IPS DF 6.9 (cell line): ENCODE measurements at regions not wholly inside any gene's neighbourhood (a gene's known extent, or its start where the extent isn't known, plus 50 kb on each side); places are given as distances from the start of the nearest gene placed in this dataset.
"Not testable (repeated sequence)": the region's sequence is repeated elsewhere in the genome, so short reads cannot be mapped to it uniquely, and the experiment has no call there.

Experiments used
- DNase-seq: peaks from one replicate; pipeline ENCODE4 v3.0.0-alpha.2; 2013; ENCODE audit warnings: low read depth, low spot score
- H3K27ac ChIP-seq: one replicate; pipeline ENCODE4 v1.5.1; 2013; ENCODE audit warnings: low read length, control low read depth
- H3K27me3 ChIP-seq: 2 replicates; pipeline ENCODE4 v1.6.1; 2013; ENCODE audit warnings: mild to moderate bottlenecking, low read length; ENCODE audit not compliant: control insufficient read depth, insufficient read depth
- H3K36me3 ChIP-seq: 2 replicates; pipeline ENCODE4 v1.6.1; 2013; ENCODE audit warnings: low read length; ENCODE audit not compliant: control insufficient read depth, insufficient read depth
- H3K4me1 ChIP-seq: 2 replicates; pipeline ENCODE4 v1.6.1; 2013; ENCODE audit warnings: low read length; ENCODE audit not compliant: control insufficient read depth, insufficient read depth
- H3K4me3 ChIP-seq: 2 replicates; pipeline ENCODE4 v1.5.1; 2013; ENCODE audit warnings: mild to moderate bottlenecking, low read length
- H3K9me3 ChIP-seq: 2 replicates; pipeline ENCODE4 v1.6.1; 2013; ENCODE audit warnings: low read length, inconsistent platforms; ENCODE audit not compliant: control insufficient read depth, insufficient read depth
- WGBS: extraction: QIAGEN DNeasy Blood & Tissue Kit; methylation state at CpG from one replicate; pipeline ENCODE4 v1.1.7; 2013; ENCODE audit warnings: mixed read lengths, missing lambda C conversion rate; ENCODE audit not compliant: insufficient read length, insufficient coverage; 5-methylcytosine and 5-hydroxymethylcytosine counted together

DNA sequence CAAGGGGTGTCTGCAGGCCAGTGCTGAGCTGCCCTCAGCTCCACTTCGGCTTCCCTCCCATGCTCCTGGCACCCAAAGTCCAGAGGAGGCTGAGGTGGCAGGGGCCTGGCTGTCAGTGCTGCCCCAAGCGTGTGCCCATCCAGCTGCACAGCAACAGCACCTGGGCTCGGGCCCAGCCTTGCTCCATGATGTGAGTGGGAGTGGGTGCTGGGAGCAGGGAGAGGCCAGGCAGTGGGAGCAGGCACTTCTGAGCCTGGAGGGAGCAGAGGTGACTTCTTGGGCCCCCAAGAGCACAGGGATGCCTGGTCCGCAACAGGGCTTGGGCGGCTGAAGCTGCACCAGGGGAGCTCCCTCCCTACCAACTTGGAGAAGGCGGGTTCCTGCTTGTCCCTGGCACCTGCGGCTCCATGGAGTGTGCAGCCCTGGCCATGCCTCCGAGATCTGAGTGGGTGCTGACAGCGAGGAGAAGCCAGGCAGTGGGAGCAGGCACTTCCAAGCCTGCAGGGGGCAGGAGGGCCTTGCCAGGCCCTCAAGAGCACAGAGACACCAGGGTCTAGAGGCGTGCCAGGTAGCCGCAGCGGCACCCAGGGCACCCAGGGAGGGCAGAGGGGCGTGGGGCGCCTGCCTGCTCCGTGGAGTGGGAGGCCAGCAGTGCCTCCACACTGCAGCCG lies 366.7 kb upstream of the SGO1 start:
- no peak overlapping the region for H3K4me3 ChIP-seq
- H3K27me3 ChIP-seq = no peaks in the 10 kb centered on the region
- no peak for DNase-seq
- H3K27ac ChIP-seq = no peak overlapping the region
- WGBS = no CpG with 5 or more reads among the region's 16 CpGs
- no peaks in the 10 kb centered on the region for H3K36me3 ChIP-seq
- H3K9me3 ChIP-seq = no peaks in the 10 kb centered on the region
- no peaks in the 10 kb centered on the region for H3K4me1 ChIP-seq

DNA sequence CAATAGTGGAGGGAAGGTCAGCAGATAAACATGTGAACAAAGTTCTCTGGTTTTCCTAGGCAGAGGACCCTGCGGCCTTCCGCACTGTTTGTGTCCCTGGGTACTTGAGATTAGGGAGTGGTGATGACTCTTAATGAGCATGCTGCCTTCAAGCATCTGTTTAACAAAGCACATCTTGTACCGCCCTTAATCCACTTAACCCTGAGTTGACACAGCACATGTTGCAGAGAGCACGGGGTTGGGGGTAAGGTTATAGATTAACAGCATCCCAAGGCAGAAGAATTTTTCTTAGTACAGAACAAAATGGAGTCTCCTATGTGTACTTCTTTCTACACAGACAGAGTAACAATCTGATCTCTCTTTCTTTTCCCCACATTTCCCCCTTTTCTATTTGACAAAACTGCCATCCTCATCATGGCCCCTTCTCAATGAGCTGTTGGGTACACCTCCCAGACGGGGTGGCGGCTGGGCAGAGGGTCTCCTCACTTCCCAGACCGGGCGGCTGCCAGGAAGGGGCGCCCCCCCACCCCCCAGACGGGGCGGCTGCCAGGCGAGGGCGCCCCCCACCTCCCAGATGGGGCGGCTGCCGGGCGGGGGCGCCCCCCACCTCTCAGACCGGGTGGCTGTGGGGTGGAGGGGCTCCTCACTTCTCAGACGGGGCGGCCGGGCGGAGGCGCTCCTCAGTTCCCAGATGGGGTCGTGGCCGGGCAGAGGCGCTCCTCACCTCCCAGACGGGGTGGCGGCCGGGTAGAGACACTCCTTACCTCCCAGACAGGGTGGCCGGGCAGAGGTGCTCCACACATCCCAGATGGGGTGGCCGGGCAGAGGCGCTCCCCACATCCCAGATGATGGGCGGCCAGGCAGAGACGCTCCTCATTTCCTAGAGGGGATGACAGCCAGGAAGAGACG lies 361.6 kb upstream of the SGO1 start:
- no CpG with 5 or more reads among the region's 35 CpGs for WGBS
- not testable (repeated sequence) for DNase-seq, H3K9me3 ChIP-seq, H3K4me1 ChIP-seq, H3K27me3 ChIP-seq, H3K36me3 ChIP-seq, H3K27ac ChIP-seq, H3K4me3 ChIP-seq

DNA sequence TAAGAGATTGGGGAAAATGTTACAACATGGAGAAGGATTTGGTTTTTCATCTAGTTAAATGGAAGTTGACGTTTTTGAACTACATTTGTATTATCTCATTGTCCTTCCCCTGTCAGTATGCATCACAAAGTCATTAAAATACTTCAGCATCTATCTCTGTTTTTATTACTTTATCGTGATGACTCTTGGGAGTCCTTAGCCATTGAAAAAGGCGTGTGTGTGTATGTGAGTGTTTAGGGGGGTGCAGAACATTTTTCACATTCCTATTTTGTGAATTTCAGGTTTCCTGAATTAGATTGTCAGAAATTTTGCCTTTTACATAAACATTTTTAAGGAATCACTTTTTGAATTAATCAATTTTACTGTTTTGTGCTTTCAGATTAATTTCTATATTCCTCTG lies 360.6 kb upstream of the SGO1 start:
- H3K9me3 ChIP-seq = no peaks in the 10 kb centered on the region
- no peaks in the 10 kb centered on the region for H3K4me1 ChIP-seq
- no peak overlapping the region for H3K27ac ChIP-seq
- H3K27me3 ChIP-seq = no peaks in the 10 kb centered on the region
- DNase-seq = no peak
- whole genome bisulfite sequencing = no CpG with 5 or more reads among the region's 3 CpGs
- no peak overlapping the region for H3K4me3 ChIP-seq
- no peaks in the 10 kb centered on the region for H3K36me3 ChIP-seq

DNA sequence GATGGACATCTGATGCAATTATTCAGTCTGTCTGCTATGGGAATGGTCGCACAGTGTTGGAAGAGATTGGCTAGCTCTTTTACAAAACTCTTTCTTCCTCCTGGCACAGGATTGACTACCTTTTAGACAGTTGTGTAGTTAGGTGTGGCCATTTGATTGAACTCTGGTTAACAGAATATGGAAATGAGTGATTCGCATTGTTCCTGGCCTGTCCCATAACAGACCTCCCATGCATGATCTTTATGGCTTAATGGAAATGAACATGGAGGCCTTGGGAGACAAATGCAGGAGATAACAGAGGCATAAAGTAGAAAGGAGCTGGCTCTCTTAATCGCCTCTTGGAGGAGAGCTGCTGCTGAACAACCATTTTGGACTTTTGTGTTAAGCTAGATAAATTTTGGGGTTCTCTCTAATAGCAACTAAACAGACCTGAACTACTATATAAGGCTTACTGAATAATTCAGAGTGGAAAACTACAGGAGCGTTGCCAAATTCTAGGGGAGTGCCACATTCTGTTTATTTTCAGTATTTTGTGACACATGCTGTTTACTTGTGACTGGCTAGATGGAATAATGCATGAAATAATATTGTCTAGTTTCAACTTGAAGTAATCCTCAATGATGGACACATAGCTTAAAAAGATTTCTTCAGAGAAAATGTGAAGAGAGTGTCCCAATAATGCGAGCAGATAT lies 357.7 kb upstream of the SGO1 start:
- no CpG with 5 or more reads among the region's 5 CpGs for WGBS

DNA sequence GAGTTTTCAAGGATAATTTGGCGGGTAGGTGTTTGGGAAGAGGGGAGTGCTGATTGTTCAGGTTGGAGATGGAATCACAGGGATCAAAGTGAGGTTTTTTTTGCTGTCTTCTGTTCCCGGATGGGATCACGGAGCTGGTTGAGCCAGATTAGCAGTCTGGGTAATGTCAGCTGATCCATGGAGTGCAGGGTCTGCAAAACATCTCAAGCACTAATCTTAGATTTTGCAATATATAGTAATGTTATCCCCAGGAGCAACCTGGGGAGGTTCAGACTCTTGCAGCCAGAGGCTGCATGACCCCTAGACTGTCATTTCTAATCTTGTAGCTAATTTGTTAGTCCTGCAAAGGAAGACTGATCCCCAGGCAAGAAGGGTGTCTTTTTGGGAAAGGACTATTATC lies 354.1 kb upstream of the SGO1 start:
- Histone ChIP-seq H3K36me3 (no peaks in the 10 kb centered on the region), H3K4me3 (no peak overlapping the region), H3K27me3 (no peaks in the 10 kb centered on the region), H3K4me1 (no peaks in the 10 kb centered on the region), H3K9me3 (no peaks in the 10 kb centered on the region), H3K27ac (no peak overlapping the region)
- WGBS = no CpG with 5 or more reads among the region's 3 CpGs
- DNase-seq = no peak

More for the DNA sequence above, 357.7 kb upstream of the SGO1 start:
- H3K9me3 ChIP-seq = no peaks in the 10 kb centered on the region
- H3K27me3 ChIP-seq = no peaks in the 10 kb centered on the region
- no peak for DNase-seq
- H3K4me1 ChIP-seq = no peaks in the 10 kb centered on the region
- H3K36me3 ChIP-seq = no peaks in the 10 kb centered on the region
- H3K27ac ChIP-seq = no peak overlapping the region
- no peak overlapping the region for H3K4me3 ChIP-seq

DNA sequence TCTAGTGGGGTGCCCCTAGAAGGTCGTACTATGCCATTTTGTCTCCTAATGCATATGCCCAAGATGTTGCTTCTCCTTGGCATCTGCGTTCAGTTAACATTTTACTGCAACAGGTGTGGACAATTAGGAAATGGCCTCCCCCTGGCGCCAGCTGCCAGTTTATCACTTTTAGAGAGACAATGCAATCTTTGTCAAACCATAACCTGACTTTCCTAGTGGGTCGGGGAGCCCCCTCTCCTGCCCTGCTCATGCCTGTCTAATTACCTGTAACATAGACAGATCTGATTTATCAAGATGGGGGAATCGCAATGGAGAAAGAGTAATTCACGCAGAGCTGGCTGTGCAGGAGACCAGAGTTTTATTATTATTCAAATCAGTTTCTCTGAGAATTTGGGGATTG lies 353.7 kb upstream of the SGO1 start:
- no CpG with 5 or more reads among the region's 6 CpGs for WGBS
- no peaks in the 10 kb centered on the region for H3K9me3 ChIP-seq
- no peak overlapping the region for H3K27ac ChIP-seq
- H3K4me3 ChIP-seq = no peak overlapping the region
- DNase-seq = no peak
- no peaks in the 10 kb centered on the region for H3K36me3 ChIP-seq
- no peaks in the 10 kb centered on the region for H3K4me1 ChIP-seq
- H3K27me3 ChIP-seq = no peaks in the 10 kb centered on the region

DNA sequence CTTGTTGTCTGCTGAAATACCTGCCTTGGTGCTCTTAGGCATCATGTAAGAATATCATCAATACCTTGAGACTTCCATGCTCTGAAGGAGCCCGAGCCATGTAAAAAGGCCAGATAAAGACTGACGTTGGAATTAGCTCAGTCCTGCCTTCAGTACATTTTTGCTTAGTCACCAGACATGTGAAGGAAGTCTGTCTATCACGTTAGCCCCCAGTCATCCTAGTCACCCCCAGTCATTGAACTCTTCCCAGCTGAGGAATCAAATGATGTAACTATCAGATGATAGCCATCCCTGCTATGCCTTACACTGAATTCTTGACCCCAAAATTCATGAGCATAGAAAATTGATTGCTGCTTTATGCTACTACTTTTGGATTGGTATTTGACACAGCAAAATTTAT lies 351.2 kb upstream of the SGO1 start:
- no CpG with 5 or more reads among the region's 3 CpGs for WGBS
- DNase-seq = no peak
- Histone ChIP-seq H3K9me3 (no peaks in the 10 kb centered on the region), H3K27me3 (no peaks in the 10 kb centered on the region), H3K27ac (no peak overlapping the region), H3K36me3 (no peaks in the 10 kb centered on the region), H3K4me1 (no peaks in the 10 kb centered on the region), H3K4me3 (no peak overlapping the region)

DNA sequence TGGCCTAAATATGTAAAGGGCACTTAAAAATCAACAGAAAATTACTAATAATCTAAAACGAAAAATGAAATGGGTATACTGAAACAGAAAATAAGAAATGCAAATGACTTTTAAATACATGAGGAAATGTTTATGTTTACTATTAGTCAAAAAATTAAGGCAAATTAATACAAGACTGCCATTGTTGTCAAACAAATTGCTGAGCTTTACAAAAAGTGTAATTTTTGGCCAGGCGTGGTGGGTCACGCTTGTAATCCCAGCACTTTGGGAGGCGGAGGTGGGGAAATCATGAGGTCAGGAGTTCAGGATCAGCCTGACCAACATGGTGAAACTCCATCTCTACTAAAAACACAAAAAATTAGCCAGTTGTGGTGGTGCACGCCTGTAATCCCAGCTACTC lies 343.9 kb upstream of the SGO1 start:
- DNase-seq = no peak
- no peaks in the 10 kb centered on the region for H3K9me3 ChIP-seq
- H3K27me3 ChIP-seq = no peaks in the 10 kb centered on the region
- H3K4me3 ChIP-seq = no peak overlapping the region
- H3K4me1 ChIP-seq = no peaks in the 10 kb centered on the region
- WGBS = no CpG with 5 or more reads among the region's 5 CpGs
- H3K36me3 ChIP-seq = no peaks in the 10 kb centered on the region
- H3K27ac ChIP-seq = no peak overlapping the region

DNA sequence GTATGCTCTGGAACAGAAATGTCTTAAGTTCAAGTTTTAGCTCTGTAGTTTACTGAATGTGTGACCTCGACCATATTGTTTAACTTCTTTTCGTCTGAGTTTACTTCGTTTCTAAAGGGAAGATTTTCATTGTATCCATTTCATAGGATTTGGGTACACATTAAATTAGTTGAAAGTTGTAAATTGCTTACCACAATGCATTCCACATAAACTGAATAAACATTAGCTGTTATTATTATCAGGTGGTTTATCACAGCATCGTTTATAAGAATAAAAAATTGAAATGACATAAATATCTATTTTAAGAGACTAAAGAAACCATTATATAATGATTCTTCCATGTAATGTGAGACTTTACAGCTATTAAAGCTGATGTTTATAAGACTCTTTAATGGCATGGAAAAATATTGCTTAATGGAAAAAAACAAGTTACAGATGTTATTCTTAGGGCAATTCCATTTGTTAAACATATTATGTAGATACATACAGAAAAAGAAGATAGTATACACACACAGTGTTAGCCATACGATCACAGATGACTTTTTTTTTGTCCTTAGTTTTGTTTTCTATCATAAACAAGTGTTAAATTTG lies 342.3 kb upstream of the SGO1 start:
- Histone ChIP-seq H3K4me3 (no peak overlapping the region), H3K9me3 (no peaks in the 10 kb centered on the region), H3K27me3 (no peaks in the 10 kb centered on the region), H3K36me3 (no peaks in the 10 kb centered on the region), H3K4me1 (no peaks in the 10 kb centered on the region), H3K27ac (no peak overlapping the region)
- DNase-seq = no peak
- WGBS = no CpG with 5 or more reads among the region's 5 CpGs

DNA sequence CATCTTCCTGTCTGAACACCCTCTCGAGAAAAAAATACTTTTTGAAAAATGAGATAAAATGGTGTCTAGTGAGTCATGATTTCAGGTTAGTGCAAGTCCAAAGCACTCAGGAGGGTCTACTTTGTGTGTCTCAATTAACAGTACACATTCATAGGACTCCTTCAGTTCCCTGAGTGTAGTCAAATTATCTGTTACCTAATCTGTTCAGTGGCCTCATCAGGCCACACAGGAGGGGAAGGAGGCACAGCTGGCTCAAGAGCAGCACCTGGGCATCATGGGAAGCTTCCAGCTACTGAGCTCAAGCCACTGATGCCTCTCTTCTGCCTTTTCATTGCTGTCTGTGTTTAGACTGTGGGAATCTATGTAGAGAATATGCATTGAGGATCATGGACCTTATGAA lies 341.4 kb upstream of the SGO1 start:
- no peak overlapping the region for H3K27ac ChIP-seq
- no peaks in the 10 kb centered on the region for H3K27me3 ChIP-seq
- no CpG with 5 or more reads among the region's 1 CpG for WGBS
- no peaks in the 10 kb centered on the region for H3K9me3 ChIP-seq
- H3K4me3 ChIP-seq = no peak overlapping the region
- H3K4me1 ChIP-seq = no peaks in the 10 kb centered on the region
- no peaks in the 10 kb centered on the region for H3K36me3 ChIP-seq
- DNase-seq = no peak
